ENCODE measurements at regions not wholly inside any gene's neighbourhood (a gene's known extent, or its start where the extent isn't known, plus 50 kb on each side); places are given as distances from the start of the nearest gene placed in this dataset.

DNA sequence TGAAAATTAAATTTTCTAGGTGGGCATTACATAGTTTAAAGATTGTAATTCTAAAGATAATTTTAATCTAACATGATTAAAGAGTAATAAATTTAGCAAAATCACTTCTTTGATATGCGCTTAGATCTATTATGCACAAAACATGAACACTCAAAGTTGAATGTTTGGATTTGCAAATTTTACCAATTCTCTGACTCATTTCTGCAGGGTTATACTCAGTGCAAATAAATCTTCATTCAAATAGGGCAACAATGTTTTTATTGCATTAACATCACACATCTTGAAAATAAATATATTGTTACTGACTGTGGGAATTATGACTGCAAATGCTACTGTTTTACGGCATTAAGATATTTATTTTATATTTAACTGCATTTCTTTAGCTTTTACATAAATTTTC lies 110.7 kb downstream of the OGFRL1 start:
- DNase-seq, result no peak

DNA sequence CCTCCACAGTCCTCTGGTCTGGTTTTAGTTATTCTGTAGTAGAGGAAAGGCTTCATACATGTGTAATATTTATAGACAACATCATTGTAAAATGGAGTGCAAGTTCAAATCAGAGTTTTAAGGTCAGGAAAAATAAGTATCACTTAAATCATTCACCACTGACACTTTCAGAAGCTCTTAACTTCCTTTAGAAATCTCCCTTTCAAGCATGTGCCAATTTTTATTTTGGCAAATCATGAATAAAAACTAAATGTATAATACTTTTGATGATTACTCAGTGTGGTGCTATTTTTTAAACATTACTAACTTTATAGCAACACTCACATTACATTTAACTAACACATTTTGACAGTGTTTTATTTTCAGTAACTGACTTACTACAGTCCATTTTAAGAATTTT lies 112.2 kb downstream of the OGFRL1 start:
- no peak for DNase-seq

DNA sequence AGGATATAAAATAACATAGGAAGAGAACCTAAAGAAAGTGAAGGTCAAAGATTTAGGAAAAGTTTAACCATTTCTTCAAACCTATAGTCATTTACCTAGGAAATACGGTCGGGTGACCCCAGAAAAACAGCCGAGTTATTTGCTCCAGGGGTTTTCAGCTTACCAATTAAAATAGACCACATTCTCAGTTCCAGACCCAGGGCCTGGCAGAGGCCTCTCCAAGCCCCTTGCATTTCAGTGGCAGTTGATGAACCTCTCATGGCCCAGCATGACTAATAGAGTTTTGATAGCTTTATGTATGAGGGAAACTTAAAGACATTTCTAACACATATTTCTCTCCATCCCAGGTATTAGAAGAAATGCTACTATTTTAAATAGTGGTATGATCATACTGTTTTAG lies 113.5 kb downstream of the OGFRL1 start:
- no peak for DNase-seq

DNA sequence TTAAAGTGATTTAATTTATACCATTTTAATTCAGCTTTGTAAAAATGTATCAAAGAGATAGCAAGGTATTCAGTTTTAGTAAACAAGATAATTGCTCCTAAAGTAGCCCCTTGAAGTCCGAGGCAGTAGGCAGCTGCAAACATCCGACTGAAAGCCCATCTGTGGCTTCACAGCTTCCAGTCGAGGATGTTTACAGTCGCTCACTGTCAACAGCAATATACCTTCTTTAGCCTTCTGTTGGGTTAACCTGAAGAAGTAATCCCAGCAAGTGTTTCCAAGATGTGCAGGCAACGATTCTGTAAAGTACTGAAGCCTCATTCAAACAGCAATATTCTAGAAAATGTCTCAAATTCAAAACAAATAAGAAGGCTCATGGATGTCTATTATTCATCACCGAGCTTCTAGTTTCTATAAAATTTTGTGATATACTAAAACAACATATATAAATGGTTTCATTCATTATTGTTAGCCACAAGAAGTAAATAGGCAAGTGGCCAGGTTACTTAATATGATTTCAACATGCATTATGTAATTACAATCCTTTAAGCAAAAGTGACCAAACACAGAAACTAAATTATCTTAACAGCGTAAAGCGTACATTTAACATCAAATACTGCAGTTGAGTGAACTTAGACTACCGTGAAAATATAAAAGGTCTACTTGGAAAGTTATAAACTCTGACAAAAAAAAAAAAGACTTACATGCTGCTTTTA lies 115.0 kb downstream of the OGFRL1 start:
- DNase-seq, result no peak

DNA sequence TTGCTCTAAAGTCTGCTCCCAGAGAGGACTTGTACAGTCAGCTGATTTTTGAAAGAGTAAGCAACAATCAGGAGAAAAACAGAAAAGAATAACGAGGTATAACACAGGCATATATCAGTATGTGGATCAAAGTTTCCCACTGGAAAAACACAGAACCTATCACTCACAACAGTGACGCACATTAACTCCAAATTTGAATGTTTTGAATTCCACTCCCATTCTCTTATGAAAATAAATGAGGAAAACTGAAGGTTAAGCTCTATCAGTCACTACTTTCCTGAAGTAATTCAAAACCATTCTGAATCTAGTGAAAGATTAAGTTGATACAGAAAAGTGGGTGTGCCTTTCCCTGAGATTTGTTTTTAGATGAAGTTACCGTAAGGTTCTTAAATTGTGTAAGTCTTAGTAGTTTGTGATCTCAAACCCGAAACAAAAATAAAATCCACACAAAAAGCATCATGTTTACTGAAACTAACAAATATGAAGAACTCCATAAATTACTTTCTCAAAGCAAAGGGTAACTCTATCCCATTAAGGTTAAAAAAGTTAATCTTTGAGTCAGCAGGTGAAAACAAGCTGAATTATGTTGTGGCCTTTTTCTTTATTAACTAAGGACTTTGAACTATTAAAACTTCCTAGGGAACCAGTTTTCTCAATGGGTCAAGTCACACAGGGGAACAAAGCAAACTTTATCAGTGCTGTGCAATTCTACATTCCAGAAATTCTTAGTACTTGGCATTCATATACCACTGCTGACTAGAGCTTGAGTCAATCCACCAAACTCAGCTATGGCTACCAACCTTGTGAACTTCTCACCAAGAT lies 115.7 kb downstream of the OGFRL1 start:
- no peak for DNase-seq

DNA sequence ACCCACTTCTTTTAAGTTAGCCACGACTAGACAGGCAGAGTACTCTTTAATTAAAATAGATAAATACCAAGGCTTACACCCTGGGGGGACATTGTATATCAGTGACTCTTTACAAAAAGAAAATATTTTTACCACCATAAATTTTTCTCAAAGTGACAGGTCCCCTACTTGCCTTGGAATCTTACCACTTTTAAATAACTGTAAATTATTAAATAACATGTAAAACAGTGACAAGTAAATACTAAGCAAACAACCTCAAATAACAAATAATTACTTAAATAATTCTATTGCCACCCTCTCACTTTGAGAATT lies 116.3 kb downstream of the OGFRL1 start:
- no peak for DNase-seq

DNA sequence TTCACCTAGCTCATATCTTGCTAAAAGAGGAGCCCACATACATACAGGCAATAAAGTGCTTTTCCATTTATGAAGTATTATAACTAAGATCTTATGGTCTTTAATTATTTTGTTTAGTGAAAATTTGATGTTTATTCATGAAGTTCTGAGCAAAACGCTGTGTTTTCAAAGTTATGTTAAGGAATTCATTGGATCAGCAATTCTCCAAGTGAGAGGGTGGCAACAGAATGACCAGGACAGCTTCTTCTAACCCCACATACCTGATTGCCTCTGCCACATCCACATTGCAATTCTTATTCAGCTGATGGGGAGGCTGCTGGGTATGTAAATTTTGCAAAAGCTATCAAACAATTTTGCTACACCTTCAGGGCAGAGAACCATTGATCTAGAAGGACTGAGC lies 116.8 kb downstream of the OGFRL1 start:
- no peak for DNase-seq

DNA sequence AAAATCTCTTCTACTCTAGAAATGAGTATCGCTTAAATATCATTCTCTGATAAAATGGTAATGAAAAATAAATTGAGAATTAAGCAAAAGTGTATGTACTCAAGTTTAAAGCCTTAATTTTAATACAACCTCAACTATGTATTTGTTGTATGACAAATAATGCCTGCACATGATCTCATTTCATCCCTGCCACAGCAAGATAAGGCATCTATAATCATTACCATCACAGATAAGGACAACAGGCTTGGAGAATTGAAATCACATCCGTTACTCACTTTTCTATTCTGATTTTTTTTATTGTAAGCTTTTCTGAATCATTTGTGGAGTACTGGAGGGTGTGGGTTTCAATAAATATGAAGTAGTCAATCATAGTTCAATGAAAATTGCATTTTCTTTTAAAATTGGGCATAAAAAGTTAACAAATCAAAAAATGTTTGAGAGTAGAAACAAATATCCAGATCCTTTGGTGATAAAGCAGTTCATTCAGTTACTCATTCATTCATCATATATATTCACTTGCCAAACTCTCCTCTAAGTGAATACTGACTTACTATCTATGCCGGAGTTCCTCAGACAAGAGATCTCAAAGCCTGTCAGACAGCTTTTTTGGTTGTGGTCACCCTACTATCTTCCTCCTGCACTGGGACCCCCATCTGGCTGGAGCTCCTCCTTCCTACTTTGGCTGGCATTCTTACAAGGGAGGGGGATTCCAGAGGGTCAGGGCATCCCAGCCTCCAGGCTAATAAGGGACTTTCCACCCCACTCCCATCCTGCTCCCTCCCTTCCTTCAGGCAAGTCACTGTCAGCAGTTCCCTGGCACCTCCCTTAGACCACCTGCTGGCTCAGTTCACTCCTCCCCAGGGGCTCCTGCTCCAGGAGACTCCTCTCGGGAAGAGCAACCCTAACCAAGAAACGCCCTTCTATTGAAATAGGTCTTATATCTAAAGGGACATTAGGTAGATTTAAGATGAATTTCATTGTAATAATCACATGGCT lies 118.6 kb downstream of the OGFRL1 start:
- no peak for DNase-seq

DNA sequence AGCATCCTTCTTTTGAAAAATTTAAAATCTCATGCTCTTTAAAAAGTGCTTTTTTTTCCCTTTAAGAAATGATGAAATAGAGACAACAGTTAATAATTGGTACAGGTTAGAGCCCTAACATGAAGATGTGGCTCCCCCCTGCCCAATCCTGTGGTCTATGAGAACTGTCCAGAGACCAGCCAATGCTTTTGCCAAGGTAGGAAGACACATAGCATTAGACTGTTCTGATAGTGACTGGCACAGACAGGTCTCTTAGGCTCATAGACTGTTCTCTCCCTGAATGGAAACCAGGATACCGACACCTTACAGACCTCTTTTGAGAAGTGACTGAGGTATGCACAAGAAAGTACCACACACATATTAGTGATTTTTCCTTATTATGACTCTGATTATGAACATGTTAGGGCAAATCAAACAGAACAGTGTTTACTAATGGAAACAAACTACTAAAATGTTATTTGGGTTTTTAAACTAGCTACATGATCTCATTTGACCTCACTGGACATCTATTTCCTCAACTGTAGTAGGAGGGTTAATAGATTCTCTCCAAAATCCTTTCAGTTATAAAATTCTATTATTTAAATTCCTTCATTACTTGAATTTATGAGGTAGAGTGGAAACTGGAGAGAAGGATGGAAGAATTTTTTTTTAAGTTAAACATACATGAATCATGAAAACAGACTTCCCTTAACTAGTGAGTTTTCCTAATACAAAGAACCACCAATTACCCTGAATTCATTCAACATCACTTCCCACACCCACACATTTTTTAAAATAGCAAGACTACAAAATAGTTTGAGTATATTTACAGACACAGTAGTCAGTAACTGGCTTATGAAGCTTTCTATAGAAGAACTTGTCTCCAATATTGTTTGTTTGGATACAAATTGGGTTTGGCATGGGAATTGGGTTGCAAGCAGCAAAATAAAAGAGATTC lies 120.4 kb downstream of the OGFRL1 start:
- no peak for DNase-seq

DNA sequence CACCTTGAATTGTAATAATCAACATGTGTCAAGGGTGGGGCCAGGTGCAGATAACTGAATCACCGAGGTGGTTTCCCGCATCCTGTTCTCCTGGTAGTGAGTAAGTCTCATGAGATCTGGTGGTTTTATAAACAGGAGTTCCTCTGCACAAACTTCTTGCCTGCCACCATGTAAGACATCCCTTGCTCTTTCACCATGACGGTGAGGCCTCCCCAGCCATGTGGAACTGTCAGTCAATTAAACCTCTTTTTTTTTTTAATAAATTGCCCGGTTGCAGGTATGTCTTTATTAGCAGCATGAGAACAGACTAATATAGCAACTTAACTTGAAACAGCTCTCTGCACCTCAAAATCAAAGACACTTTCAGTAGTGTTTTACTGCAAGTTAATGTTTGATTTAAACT lies 121.6 kb downstream of the OGFRL1 start:
- DNase-seq, result no peak

DNA sequence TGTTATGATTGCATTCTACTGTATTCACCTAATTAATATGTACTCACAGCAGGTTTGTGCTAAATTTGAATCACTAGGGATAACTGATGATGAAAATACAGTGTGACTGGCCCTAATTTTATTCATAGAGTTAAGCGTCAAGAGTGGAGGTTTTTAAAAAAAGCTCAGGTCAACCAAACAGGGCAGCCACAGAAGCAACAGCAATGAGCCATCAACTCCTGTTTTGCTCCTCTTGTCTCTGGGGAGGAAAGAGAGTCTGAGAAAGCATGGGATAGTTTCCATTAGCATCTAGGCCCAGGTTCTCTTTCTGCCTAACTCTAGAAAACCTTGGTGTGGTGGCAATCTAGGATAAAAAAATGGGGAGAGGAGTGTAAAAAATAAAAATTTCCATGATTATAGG lies 122.1 kb downstream of the OGFRL1 start:
- no peak for DNase-seq

DNA sequence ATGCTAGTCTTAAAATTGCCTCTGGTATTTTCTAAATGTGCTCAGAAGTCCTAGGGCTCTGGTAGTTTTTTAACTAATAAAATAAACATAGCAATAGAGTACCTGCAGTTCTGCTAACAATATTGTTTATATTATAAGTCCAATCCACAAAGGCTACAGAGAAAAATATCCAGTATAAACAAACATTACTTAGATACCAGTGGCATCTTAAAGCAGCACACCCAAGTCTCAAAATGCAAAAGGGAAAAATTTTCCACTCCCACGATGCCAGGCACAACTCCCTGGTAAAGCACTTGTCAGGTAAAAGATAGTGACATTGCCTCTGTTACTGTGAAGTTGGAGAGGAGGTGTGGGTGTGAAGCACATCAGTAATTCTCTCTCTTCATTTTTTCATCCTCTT lies 123.3 kb downstream of the OGFRL1 start:
- no peak for DNase-seq

DNA sequence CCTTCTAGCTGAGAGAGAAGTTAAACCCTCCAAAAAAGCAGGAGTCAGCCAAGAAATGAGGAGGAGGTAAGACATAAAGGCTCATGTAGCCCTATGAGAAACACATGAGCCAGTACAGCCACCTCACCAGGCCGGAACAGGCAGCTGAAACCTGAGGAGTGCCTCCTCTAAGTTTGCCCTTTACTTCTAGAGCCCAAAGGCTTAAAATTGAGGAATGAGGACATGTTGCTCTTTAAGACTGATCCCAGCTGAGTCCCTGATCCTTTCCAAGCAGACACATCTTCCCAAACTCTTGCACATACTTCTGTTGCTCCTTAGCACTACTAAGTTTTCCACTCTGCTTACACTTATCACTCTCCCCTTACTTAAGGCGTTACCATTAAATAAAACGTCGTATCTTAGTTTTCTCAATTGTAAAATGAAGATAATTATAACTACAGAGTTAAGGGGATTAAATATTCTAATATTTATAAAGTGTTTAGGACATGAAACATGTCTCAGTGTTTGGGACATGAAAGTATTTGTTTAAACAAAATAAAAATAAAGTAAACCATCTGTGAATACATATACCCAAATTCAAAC lies 124.0 kb downstream of the OGFRL1 start:
- DNase-seq, result no peak

DNA sequence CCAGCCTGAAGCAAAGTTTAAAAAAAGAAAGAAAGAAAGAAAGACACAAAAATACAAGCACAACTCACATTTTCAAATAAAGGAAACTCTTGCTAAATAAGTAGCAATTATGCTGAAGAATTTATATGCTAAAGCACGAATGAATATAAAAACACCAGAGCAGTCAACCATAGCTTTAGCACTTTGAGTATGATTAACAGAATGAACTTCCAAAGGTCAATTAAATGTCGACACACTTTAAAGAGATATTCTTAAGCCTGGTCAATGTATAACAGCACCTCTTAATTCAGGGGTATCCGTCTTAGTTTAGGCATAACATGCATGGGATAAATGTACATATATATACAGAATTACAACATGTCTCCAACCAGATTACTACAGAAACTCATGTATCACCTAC lies 125.9 kb downstream of the OGFRL1 start:
- no peak for DNase-seq

DNA sequence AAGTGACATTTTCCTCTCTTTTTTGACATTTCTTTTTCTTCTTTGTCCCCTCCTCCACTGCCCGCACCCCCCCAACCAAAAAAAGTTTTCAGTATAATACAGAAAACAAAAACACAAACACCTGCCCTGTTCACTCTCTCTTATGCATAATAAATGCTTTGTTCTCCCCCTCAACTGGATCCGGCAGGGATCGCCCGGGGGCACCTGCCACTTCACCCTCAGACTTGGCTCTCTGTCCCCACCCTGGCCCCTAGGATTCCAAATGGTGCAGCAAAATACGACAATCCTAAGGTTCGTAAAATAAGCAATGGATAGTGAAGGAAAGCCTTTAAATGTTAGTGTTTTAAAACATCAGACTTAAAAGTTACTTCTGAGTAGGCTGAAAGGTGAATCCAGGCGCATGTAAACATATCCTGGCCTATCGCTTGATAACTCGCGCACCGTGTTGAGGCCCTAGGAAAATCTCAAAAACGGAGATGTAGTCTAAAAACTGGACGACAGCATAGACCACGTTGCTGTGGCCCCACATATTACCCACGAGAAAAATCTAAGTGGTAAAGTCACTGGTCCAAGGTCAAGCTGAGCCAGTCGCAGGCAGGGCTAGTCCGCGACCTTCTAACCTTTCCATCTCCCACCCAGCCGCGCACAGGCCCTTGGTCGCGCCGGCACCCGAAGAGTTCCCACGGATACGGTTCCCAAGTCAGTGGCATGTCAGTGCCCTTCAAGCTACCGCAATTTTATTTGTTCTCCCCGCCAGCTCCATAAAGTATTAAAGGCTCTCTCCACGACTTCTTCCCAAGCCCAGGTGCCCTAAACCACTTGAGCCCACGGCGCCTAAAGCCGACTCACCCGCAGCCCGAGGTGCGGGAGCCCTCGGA lies 130.8 kb downstream of the OGFRL1 start:
- DNase-seq, result no peak

DNA sequence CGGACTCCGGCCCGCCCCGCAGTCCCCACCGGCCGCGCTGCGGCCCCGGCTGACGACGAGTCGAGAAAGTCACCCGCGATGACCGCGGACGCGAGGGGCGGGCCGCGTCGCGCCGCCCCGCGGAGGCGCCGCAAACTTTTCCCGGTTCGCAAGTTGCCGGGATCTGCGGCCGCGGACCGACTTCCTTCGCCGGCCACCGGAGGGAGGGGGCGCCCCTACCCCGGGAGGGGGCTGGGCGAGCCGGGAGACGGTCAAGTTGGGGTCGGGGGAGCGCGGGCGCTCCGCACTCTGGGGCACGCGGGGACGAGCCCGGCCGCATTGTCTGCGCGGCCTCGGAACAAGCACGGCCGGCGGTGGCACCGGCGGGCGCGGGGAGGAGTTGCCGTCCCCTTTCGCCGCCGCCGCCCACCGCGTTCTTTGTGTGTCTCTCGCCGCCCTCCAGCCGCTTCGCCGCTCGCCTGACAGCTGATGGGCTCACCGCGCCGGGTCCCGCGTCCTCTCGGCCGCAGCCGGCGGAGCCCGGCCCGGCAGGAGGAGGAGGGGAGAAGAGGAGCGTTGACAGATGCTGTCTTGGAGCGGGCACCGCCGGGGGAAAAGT lies 131.6 kb downstream of the OGFRL1 start:
- no peak for DNase-seq

DNA sequence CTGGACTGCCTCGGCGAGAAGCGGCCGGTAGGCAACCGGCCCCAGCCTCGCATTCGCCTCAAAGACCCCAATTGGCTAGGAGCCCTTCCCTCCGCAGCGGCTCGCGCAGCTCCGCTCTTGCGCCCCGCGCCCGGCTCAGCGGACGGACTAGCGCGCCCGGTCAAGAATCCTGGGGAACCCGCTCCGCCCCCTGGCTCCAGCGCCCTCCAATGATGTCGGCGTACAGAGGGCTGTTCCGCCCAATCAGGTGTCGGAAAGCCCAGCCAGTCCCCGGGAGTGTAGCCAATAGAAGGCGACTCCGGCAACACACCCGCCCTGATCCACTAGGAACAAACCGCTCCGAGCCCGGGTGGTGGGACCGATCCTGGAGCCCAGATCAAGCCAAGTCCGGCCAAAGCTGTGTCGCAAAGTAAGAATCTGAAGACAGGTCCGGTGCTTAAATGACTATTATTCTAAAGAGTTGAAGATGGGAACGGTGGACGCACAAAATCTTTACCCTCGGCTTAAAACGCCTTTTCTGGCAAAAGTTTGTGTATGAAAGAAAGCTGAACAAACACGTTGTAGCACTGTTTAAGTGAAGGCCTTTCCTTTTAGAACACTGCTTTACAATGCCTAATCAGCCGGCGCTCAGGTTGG lies 132.2 kb downstream of the OGFRL1 start:
- peak; percentile 88 for DNase-seq

DNA sequence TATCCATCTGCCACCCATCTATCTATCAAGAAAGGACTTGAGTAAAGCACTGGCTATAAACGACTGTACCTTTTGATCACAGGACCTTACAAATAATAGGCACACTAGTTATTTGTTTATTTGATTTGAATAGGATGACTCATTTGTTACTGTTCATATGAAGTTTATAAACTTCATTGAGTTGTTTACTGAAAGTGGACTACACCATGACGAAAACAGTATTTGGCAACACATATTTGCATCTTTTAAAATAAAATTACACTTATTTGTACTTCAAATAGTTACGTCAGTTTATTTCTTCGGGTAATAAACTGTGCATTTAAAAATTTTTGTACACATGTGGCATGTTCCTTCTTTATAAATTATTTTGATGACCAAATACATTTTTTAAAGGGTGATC lies 133.0 kb downstream of the OGFRL1 start:
- DNase-seq, result no peak

DNA sequence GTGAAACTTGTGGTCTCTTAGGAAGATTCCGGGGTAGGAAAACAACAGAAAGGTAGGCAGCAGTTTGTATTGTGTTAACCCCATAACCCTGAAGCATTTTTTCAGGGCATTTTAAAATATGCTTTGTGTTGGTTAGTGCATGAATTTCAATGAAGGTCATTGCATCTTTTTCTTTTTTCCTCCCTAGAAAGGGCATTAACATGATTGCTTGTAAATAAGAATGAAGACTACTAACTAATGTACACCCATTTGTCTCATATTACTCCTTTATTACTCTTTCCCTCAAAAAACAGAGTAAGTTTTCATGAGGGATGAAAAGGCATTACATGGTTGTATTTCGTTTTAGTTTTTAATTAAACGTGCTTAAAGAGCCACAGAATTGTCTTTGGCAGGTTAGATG lies 141.4 kb downstream of the OGFRL1 start:
- no peak for DNase-seq

DNA sequence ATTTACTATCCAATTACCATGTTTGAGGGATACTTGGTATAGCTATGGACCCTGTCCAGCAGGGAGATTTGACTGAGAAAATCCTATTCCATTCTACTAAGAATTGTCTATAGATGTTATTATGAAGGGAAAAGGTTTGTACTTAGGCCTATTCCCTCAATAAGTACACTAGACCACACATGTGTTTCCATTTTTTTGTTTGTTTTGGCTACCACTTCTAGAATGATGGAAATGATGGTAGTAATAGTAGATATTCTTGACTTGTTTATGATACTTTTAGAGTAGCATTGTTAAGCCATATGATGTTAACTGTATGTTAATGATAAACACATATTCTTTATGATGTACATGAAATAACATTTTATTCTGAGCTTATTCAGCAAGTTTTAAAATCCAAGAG lies 144.8 kb downstream of the OGFRL1 start:
- DNase-seq, result no peak
